Activated B cell treated with CpG ODN at 0.5 μM for 24 hours (primary cell): ENCODE measurements at regions not wholly inside any gene's neighbourhood (a gene's known extent, or its start where the extent isn't known, plus 50 kb on each side); places are given as distances from the start of the nearest gene placed in this dataset.
"Not testable (repeated sequence)": the region's sequence is repeated elsewhere in the genome, so short reads cannot be mapped to it uniquely, and the experiment has no call there.

ENCODE experiments used
- ATAC-seq: fragments of 200-7000 bp; cut with Tn5 transposase; one replicate; pipeline ENCODE4 v1.10.0; 2021; ENCODE audit warnings: low read depth, mild to moderate bottlenecking, moderate library complexity
- CTCF ChIA-PET: fragments of 350-600 bp; sonication (Branson Sonifier 250); formaldehyde crosslinking; loops from one replicate; lab custom pipeline; 2021; ENCODE audit warnings: antibody characterized with exemption; lab: Charles Lee
- POLR2A ChIA-PET: fragments of 350-600 bp; sonication (Branson Sonifier 250); formaldehyde crosslinking; loops from one replicate; lab custom pipeline; 2021; ENCODE audit warnings: antibody characterized with exemption; lab: Charles Lee
- DNase-seq: peaks from one replicate; pipeline ENCODE4 v3.0.0; 2022
- H3K27ac Mint-ChIP-seq: one replicate; pipeline ENCODE4 v1.8.0; 2020; ENCODE audit warnings: mixed read lengths
- H3K27me3 Mint-ChIP-seq: one replicate; pipeline ENCODE4 v1.8.0; 2021; ENCODE audit warnings: mixed read lengths
- H3K36me3 Mint-ChIP-seq: one replicate; pipeline ENCODE4 v1.8.0; 2021; ENCODE audit warnings: low read depth, mixed read lengths
- H3K4me1 Mint-ChIP-seq: one replicate; pipeline ENCODE4 v1.8.0; 2021; ENCODE audit warnings: mixed read lengths
- H3K4me3 Mint-ChIP-seq: one replicate; pipeline ENCODE4 v1.8.0; 2020; ENCODE audit warnings: mild to moderate bottlenecking, mixed read lengths
- H3K9me3 Mint-ChIP-seq: one replicate; pipeline ENCODE4 v1.8.0; 2020; ENCODE audit warnings: mixed read lengths
- intact Hi-C: fragments of 100-400 bp; cut with micrococcal nuclease; formaldehyde crosslinking; loops from one replicate; pipeline ENCODE4 v1.15.1; 2024
- TF ChIP-seq, protein P1 (sequence below): fragments of 200-600 bp; IDR thresholded peaks from one replicate; pipeline ENCODE4 v1.8.0; 2022; ENCODE audit warnings: antibody characterized with exemption, mild to moderate bottlenecking

DNA sequence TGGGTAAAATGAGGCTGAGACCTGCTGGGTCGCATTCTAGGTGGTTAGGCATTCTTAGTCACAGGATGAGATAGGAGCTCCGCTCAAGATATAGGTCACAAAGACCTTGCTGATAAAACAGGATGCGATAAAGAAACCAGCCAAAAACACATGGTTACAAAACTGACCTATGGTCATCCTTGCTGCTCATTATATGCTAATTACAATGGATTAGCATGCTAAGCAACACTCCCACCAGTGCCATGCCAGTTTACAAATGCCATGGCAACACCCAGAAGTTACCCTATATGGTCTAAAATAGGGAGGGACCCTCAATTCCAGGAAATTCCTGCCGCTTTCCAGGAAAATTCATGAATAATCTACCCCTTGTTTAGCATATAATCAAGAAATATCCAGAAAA lies 132.4 kb downstream of the BRMS1L start:
- H3K27ac Mint-ChIP-seq = no peak overlapping the region
- ChIA-PET CTCF (no interaction called here), POLR2A (no interaction called here)
- H3K4me1 Mint-ChIP-seq = no peaks in the 10 kb centered on the region
- no peak for ATAC-seq
- H3K27me3 Mint-ChIP-seq = no peaks in the 10 kb centered on the region
- intact Hi-C loops = no loop called here
- DNase-seq = no peak
- H3K36me3 Mint-ChIP-seq = no peaks in the 10 kb centered on the region
- TF ChIP-seq, protein P1, sequence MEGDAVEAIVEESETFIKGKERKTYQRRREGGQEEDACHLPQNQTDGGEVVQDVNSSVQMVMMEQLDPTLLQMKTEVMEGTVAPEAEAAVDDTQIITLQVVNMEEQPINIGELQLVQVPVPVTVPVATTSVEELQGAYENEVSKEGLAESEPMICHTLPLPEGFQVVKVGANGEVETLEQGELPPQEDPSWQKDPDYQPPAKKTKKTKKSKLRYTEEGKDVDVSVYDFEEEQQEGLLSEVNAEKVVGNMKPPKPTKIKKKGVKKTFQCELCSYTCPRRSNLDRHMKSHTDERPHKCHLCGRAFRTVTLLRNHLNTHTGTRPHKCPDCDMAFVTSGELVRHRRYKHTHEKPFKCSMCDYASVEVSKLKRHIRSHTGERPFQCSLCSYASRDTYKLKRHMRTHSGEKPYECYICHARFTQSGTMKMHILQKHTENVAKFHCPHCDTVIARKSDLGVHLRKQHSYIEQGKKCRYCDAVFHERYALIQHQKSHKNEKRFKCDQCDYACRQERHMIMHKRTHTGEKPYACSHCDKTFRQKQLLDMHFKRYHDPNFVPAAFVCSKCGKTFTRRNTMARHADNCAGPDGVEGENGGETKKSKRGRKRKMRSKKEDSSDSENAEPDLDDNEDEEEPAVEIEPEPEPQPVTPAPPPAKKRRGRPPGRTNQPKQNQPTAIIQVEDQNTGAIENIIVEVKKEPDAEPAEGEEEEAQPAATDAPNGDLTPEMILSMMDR = no peak
- no peak overlapping the region for H3K4me3 Mint-ChIP-seq
- H3K9me3 Mint-ChIP-seq = no peaks in the 10 kb centered on the region

DNA sequence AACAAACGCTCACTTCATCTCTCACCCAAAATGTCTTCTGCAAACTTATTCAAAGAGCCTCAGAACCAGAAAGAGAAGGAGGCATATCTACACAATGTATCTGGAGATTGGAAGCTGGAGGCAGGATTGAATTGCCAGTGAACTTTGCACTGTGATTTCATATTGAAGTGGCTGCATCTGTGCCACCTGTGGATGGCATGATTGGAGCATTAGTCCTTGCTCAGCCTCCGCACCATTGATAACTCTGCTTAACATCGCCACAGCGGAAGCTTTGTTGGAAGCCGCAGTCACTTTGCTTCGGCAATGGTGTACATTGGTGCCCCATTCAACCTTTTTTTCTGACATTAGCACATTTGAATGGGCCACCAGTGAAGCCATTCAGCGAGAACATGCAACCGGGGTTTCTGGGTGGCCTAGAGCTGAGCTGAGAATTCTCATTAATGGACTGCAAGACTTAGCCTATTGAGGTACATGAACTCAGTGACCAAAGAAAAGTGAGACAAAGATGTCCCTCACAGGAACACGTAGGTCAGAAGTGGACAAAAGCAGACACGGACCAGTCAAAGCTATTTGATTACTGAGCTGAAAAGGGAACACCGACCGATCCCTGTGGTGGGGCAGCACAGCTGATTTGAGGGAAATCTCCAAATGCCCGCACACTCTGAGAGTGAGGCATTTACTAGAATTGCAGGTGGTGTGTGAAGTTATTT lies 130.4 kb downstream of the BRMS1L start:
- TF ChIP-seq, protein P1 = no peak
- CTCF ChIA-PET = no interaction called here
- intact Hi-C loops = no loop called here
- H3K27ac Mint-ChIP-seq = no peak overlapping the region
- POLR2A ChIA-PET = no interaction called here
- H3K36me3 Mint-ChIP-seq = no peaks in the 10 kb centered on the region
- no peaks in the 10 kb centered on the region for H3K4me1 Mint-ChIP-seq
- no peak for DNase-seq
- H3K4me3 Mint-ChIP-seq = no peak overlapping the region
- H3K9me3 Mint-ChIP-seq = no peaks in the 10 kb centered on the region
- peaks cover 1% of the 10 kb centered on the region for H3K27me3 Mint-ChIP-seq
- no peak for ATAC-seq

DNA sequence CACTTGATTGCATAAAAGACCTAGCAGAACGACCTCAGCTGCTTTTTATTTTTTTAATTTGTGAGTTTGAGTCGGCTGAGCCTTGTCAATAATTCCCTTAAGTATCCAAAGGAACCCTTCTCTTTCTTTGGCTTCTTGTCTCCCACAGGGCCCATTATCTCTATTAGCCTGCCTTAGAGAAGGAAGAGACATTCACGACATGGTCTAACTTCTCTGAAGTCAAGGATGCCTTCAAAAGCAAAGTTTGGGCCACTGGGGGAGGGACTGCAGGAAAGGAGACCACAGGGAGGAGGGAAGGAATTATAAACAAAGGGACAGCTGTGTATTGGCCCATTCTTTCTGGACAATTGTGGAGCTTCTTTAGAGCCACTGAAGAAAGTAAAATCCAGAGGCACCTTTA lies 126.4 kb downstream of the BRMS1L start:
- ChIA-PET POLR2A (no interaction called here), CTCF (no interaction called here)
- no peaks in the 10 kb centered on the region for H3K4me1 Mint-ChIP-seq
- no peak overlapping the region for H3K27ac Mint-ChIP-seq
- intact Hi-C loops = no loop called here
- DNase-seq = no peak
- H3K27me3 Mint-ChIP-seq = peaks cover 1% of the 10 kb centered on the region
- H3K4me3 Mint-ChIP-seq = no peak overlapping the region
- no peaks in the 10 kb centered on the region for H3K9me3 Mint-ChIP-seq
- TF ChIP-seq, protein P1 = no peak
- no peak for ATAC-seq
- H3K36me3 Mint-ChIP-seq = no peaks in the 10 kb centered on the region

DNA sequence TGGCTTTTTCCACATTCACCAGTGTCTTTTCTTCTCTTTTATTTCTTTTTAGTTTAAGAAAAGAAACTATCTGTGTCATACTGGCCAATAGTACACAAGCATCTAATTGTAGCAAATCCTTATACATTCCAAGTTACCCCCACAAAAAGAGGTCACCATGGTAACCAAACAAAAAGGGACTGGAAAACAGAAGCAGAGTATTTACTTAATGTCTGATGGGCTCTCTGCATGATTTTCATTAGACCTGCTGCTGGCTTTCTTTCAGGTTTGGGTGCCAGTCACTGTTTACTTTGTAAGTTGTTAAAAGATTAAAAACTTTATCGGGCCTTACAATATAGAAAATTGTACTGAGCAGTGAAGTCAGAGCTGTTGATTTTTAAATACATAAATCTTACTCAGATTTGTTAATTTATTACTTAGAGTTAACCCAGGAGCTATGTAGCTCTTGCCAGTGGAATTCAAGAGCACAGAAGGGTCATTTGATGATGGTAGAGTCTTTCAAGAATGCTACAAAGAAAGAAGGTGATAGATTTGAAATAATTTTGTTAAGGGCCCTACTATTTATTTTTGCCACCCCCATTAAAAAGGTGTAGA lies 123.9 kb downstream of the BRMS1L start:
- H3K4me3 Mint-ChIP-seq = no peak overlapping the region
- H3K27me3 Mint-ChIP-seq = peaks cover 13% of the 10 kb centered on the region
- CTCF ChIA-PET = no interaction called here
- POLR2A ChIA-PET = no interaction called here
- ATAC-seq = no peak
- H3K27ac Mint-ChIP-seq = no peak overlapping the region
- no peaks in the 10 kb centered on the region for H3K4me1 Mint-ChIP-seq
- intact Hi-C loops = no loop called here
- H3K36me3 Mint-ChIP-seq = no peaks in the 10 kb centered on the region
- no peaks in the 10 kb centered on the region for H3K9me3 Mint-ChIP-seq
- DNase-seq = no peak
- TF ChIP-seq, protein P1 = no peak

DNA sequence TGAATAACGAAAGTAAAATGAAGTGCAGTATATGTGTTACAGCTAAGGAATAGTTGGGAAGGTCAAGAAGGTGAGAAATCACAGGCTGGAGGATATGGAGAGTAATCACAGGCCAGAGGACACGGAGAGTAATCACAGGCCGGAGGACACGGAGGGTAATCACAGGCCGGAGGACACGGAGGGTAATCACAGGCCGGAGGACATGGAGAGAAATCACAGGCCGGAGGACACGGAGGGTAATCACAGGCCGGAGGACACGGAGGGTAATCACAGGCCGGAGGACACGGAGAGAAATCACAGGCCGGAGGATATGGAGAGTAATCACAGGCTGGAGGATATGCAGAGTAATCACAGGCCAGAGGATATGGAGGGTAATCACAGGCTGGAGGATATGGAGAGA lies 121.8 kb downstream of the BRMS1L start:
- H3K4me1 Mint-ChIP-seq, H3K9me3 Mint-ChIP-seq, H3K36me3 Mint-ChIP-seq, ATAC-seq, POLR2A ChIA-PET, CTCF ChIA-PET, H3K27ac Mint-ChIP-seq, intact Hi-C loops, DNase-seq, H3K4me3 Mint-ChIP-seq: not testable (repeated sequence)
- H3K27me3 Mint-ChIP-seq = peaks cover 13% of the 10 kb centered on the region
